ENCODE measurements at regions not wholly inside any gene's neighbourhood (a gene's known extent, or its start where the extent isn't known, plus 50 kb on each side); places are given as distances from the start of the nearest gene placed in this dataset.

DNA sequence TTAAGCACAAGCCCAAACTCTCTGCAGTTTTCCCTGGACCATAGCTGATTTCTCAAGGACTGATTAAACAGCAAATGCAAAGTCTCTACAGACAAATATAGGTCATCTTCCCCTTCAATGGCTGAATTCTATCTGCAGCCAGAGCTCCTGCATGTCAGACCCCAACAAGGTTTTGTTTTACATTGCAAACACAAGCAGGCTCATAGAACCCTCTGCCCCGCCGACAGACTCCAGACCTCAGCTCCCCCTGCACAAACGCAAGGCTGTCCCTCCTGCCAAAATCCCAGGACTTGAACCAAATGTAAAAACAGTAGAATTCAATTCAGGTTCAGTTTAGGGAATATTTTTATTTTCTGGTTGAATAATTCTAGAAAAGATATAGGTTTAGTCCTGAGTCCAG lies 526.7 kb upstream of the TRPC7 start:
- TF ChIP-seq CTCF (IDR thresholded peaks at IDR 0.05) (no peak), POLR2AphosphoS5 (IDR thresholded peaks at IDR 0.05) (no peak)
